Smooth muscle cell (in vitro differentiated cells): ENCODE measurements at regions not wholly inside any gene's neighbourhood (a gene's known extent, or its start where the extent isn't known, plus 50 kb on each side); places are given as distances from the start of the nearest gene placed in this dataset.

Source experiments
- DNase-seq: peaks from one replicate; lab custom pipeline; 2025; ENCODE audit not compliant: unreplicated experiment; lab: John Stamatoyannopoulos, UW
- H2AFZ ChIP-seq: fragments of 200-600 bp; sonication (generic); 2 replicates; pipeline ENCODE4 v1.6.0; 2016; ENCODE audit warnings: antibody characterized with exemption, low read depth, mild to moderate bottlenecking
- H3F3A ChIP-seq: fragments of 200-600 bp; sonication (generic); 2 replicates; pipeline ENCODE4 v1.6.0; 2017; ENCODE audit warnings: antibody characterized with exemption, low read depth
- H3K27ac ChIP-seq: fragments of 200-600 bp; sonication (generic); 2 replicates; pipeline ENCODE4 v1.5.1; 2016; ENCODE audit warnings: low read depth, mild to moderate bottlenecking
- H3K27me3 ChIP-seq: fragments of 200-600 bp; sonication (generic); 2 replicates; pipeline ENCODE4 v1.6.1; 2016; ENCODE audit warnings: low read depth, mild to moderate bottlenecking
- H3K36me3 ChIP-seq: fragments of 200-600 bp; sonication (generic); 2 replicates; pipeline ENCODE4 v1.5.1; 2016; ENCODE audit warnings: low read depth
- H3K4me1 ChIP-seq: fragments of 200-600 bp; sonication (generic); 2 replicates; pipeline ENCODE4 v1.5.1; 2016; ENCODE audit warnings: low read depth
- H3K4me2 ChIP-seq: fragments of 200-600 bp; sonication (generic); 2 replicates; pipeline ENCODE4 v1.6.0; 2016; ENCODE audit warnings: mild to moderate bottlenecking
- H3K4me3 ChIP-seq: fragments of 200-600 bp; sonication (generic); 2 replicates; pipeline ENCODE4 v1.5.1; 2016; ENCODE audit warnings: mild to moderate bottlenecking
- H3K79me2 ChIP-seq: fragments of 200-600 bp; sonication (generic); 2 replicates; pipeline ENCODE4 v1.6.0; 2016; ENCODE audit warnings: low read depth, mild to moderate bottlenecking
- H3K9ac ChIP-seq: fragments of 200-600 bp; sonication (generic); 2 replicates; pipeline ENCODE4 v1.6.0; 2016; ENCODE audit warnings: low read depth
- H3K9me3 ChIP-seq: fragments of 200-600 bp; sonication (generic); replicated peaks from 2 replicates; pipeline ENCODE4 v1.5.1; 2016; ENCODE audit warnings: low read depth
- H4K20me1 ChIP-seq: fragments of 200-600 bp; sonication (generic); 2 replicates; pipeline ENCODE4 v1.6.0; 2016; ENCODE audit warnings: low read depth
- CTCF ChIP-seq: fragments of 200-600 bp; sonication (generic); IDR thresholded peaks from 2 replicates; pipeline ENCODE4 v1.5.1; 2017; ENCODE audit warnings: borderline replicate concordance, mild to moderate bottlenecking, antibody characterized with exemption; ENCODE audit not compliant: insufficient read depth, poor library complexity, severe bottlenecking
- WGBS: methylation state at CpG from one replicate; pipeline ENCODE4 v1.1.7; 2016; ENCODE audit warnings: low lambda C conversion rate; 5-methylcytosine and 5-hydroxymethylcytosine counted together

GRCh38 chr2:215550331-215550730 is 114.5 kb upstream of the FN1 start:
- no peaks in the 10 kb centered on the region for H3K27me3 ChIP-seq
- no peak overlapping the region for H3K4me2 ChIP-seq
- DNase-seq, result no peak
- H3K79me2 ChIP-seq, result no peaks in the 10 kb centered on the region
- H3K9me3 ChIP-seq, result no peaks in the 10 kb centered on the region
- no peak overlapping the region for H3K4me3 ChIP-seq
- H3K9ac ChIP-seq, result no peak overlapping the region
- 96% methylated on average over 2 of the region's 2 CpGs for WGBS
- no peak overlapping the region for H2AFZ ChIP-seq
- no peak overlapping the region for H3K27ac ChIP-seq
- TF ChIP-seq CTCF, result no peak
- H3K36me3 ChIP-seq, result no peaks in the 10 kb centered on the region
- no peaks in the 10 kb centered on the region for H4K20me1 ChIP-seq
- peaks cover 6% of the 10 kb centered on the region for H3F3A ChIP-seq
- H3K4me1 ChIP-seq, result peaks cover 9% of the 10 kb centered on the region

- peak overlapping the region; percentile 69 for H3K4me2 ChIP-seq
- H3K9me3 ChIP-seq, result no peaks in the 10 kb centered on the region
- no peak overlapping the region for H3K4me3 ChIP-seq
- no peaks in the 10 kb centered on the region for H3K79me2 ChIP-seq
- TF ChIP-seq CTCF, result no peak
- peaks cover 9% of the 10 kb centered on the region for H3K4me1 ChIP-seq
- H3K36me3 ChIP-seq, result no peaks in the 10 kb centered on the region
- H3F3A ChIP-seq, result peaks cover 6% of the 10 kb centered on the region
- peak overlapping the region; percentile 85 for H3K27ac ChIP-seq
- H3K27me3 ChIP-seq, result no peaks in the 10 kb centered on the region
- H3K9ac ChIP-seq, result peak overlapping the region; percentile 27
- H4K20me1 ChIP-seq, result no peaks in the 10 kb centered on the region
- DNase-seq, result no peak
- WGBS, result 13% methylated on average over 2 of the region's 2 CpGs
- H2AFZ ChIP-seq, result peak overlapping the region; percentile 69
These were observed 112.8 kb upstream of the FN1 start for GRCh38 chr2:215548714-215549113.

DNA sequence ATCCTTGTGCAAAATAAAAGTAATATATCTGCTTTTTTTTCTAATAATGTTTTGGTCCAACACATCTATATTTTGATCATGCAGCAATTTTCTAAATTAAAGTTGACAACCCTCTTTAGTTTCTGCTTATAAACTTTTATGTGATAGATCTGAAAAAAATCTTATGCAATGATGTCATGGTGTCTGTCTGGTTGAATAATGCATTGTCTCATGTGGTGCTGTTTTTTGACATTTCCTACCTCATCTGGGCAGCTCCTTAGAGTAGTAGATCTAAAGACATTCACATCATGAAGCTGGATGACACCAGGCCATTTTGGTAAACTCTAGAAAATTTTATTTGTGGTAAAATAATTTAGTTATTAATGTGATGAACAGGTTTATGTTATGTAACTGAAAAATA is 106.8 kb upstream of the FN1 start:
- Histone ChIP-seq H3K36me3 (no peaks in the 10 kb centered on the region), H3F3A (no peaks in the 10 kb centered on the region), H3K27me3 (no peaks in the 10 kb centered on the region), H4K20me1 (no peaks in the 10 kb centered on the region), H3K79me2 (no peaks in the 10 kb centered on the region), H3K27ac (no peak overlapping the region), H2AFZ (no peak overlapping the region), H3K4me2 (no peak overlapping the region), H3K4me3 (no peak overlapping the region), H3K4me1 (no peaks in the 10 kb centered on the region), H3K9me3 (no peaks in the 10 kb centered on the region), H3K9ac (no peak overlapping the region)
- DNase-seq, result no peak
- no peak for TF ChIP-seq CTCF

- 88% methylated on average over 1 of the region's 1 CpG for WGBS
- no peaks in the 10 kb centered on the region for H3K36me3 ChIP-seq
These were observed 104.8 kb upstream of the FN1 start for GRCh38 chr2:215540658-215541057.

More at GRCh38 chr2:215540658-215541057, 104.8 kb upstream of the FN1 start:
- no peak overlapping the region for H2AFZ ChIP-seq
- no peaks in the 10 kb centered on the region for H3K9me3 ChIP-seq
- no peak overlapping the region for H3K9ac ChIP-seq
- no peaks in the 10 kb centered on the region for H3K27me3 ChIP-seq
- no peak overlapping the region for H3K4me2 ChIP-seq
- no peak overlapping the region for H3K27ac ChIP-seq
- TF ChIP-seq CTCF, result no peak
- peaks cover 8% of the 10 kb centered on the region for H3F3A ChIP-seq
- H3K4me1 ChIP-seq, result peaks cover 3% of the 10 kb centered on the region
- H3K79me2 ChIP-seq, result no peaks in the 10 kb centered on the region
- H3K4me3 ChIP-seq, result no peak overlapping the region
- no peaks in the 10 kb centered on the region for H4K20me1 ChIP-seq
- no peak for DNase-seq
